GM23248 (cell line): ENCODE measurements at regions not wholly inside any gene's neighbourhood (a gene's known extent, or its start where the extent isn't known, plus 50 kb on each side); places are given as distances from the start of the nearest gene placed in this dataset.

ENCODE experiments used
- EZH2 ChIP-seq: fragments of 200-600 bp; sonication (generic); IDR thresholded peaks from 2 replicates; pipeline ENCODE4 v1.6.1; 2018; ENCODE audit warnings: antibody characterized with exemption, mild to moderate bottlenecking; ENCODE audit not compliant: insufficient read depth, poor library complexity, severe bottlenecking
- EZH2phosphoT487 ChIP-seq: fragments of 200-600 bp; sonication (generic); IDR thresholded peaks from 2 replicates; pipeline ENCODE4 v1.6.1; 2018; ENCODE audit warnings: antibody characterized with exemption, moderate library complexity, mild to moderate bottlenecking, low read depth; ENCODE audit not compliant: insufficient read depth

DNA sequence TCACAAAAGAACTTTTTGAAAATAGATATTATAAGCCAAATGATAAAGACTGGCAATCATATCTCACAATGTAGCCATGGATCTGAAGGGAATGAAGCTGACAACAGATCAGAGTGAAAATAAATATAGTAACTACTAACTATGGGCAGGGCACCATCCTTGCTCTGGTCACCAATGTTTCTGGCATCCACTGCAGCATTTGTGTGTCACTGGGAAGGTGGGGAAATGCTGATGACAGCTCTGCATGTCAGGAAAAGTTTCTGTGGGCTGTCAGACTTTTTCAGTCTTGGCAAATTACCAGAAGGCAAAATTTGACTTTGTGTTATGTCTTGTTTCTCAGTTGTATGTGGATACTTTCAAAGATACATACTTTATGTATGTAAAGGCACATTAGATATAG lies 195.6 kb downstream of the ZNF326 start:
- TF ChIP-seq EZH2: no peak
- no peak for TF ChIP-seq EZH2phosphoT487
